ENCODE measurements at regions not wholly inside any gene's neighbourhood (a gene's known extent, or its start where the extent isn't known, plus 50 kb on each side); places are given as distances from the start of the nearest gene placed in this dataset.

- no peak for TF ChIP-seq CTCF (IDR thresholded peaks at IDR 0.05)
- TF ChIP-seq EZH2 (IDR thresholded peaks at IDR 0.05; ENCODE audit: borderline replicate concordance, insufficient read depth, low read depth, low read length, poor library complexity, severe bottlenecking): no peak
- DNase-seq: peak; percentile 8
- H3K9me3 Mint-ChIP-seq (ENCODE audit: insufficient read depth): peaks cover 7% of the 10 kb centered on the region
- H4K20me1 ChIP-seq (ENCODE audit: control insufficient read depth, insufficient read depth, low read length, poor library complexity, severe bottlenecking): no peaks in the 10 kb centered on the region
- no peak overlapping the region for H3K4me3 Mint-ChIP-seq
- ChIA-PET POLR2A (no interaction called here), CTCF (interaction anchor here (0.5 to 0.8 kb wide), 2 partner anchors 26 to 66 kb away, joined by 3 read pairs; no protein-coding TSS in a partner anchor)
- H3K4me1 ChIP-seq (ENCODE audit: control insufficient read depth in 2 of 2, insufficient read depth in 2 of 2, low read length in 2 of 2): peaks cover 4 to 5% of the 10 kb centered on the region in 2 donors
- intact Hi-C loops (cut with micrococcal nuclease): no loop called here
- H3K27ac Mint-ChIP-seq: no peak overlapping the region
- peak overlapping the region; percentile 29 for H2AFZ ChIP-seq (ENCODE audit: insufficient read depth, low read depth, low read length, poor library complexity, severe bottlenecking)
- H3K9ac ChIP-seq (ENCODE audit: low read length): no peak overlapping the region
- no peak overlapping the region for H3K4me3 ChIP-seq (ENCODE audit: control extremely low read depth in 1 of 5, extremely low read depth in 1 of 5, insufficient read depth in 1 of 5, low read depth in 2 of 5, low read length in 4 of 5)
- H3K4me2 ChIP-seq (replicated peaks; ENCODE audit: low read depth, low read length, poor library complexity, severe bottlenecking): no peak overlapping the region
- H3K4me1 Mint-ChIP-seq: peaks cover 14% of the 10 kb centered on the region
- peak; percentile 31 for ATAC-seq (ENCODE audit: low read depth)
- H3K27me3 ChIP-seq (replicated peaks in 1 of 4; ENCODE audit: control extremely low read depth in 1 of 4, control insufficient read depth in 3 of 4, insufficient read depth in 4 of 4, low read length in 3 of 4): no peaks in the 10 kb centered on the region
- H3K27ac ChIP-seq (ENCODE audit: low read length in 2 of 2): no peak overlapping the region
- no peaks in the 10 kb centered on the region for H3K79me2 ChIP-seq (ENCODE audit: control insufficient read depth, insufficient read depth, low read length)
- H3K9me3 ChIP-seq (ENCODE audit: control extremely low read depth in 1 of 3, control insufficient read depth in 2 of 3, insufficient read depth in 1 of 3, low read length in 2 of 3): no peaks in the 10 kb centered on the region
- no peaks in the 10 kb centered on the region for H3K27me3 Mint-ChIP-seq
- 10% methylated on average over 2 of the region's 3 CpGs for WGBS (ENCODE audit: insufficient coverage)
- no peaks in the 10 kb centered on the region for H3K36me3 ChIP-seq (replicated peaks in 1 of 2; ENCODE audit: control extremely low read depth in 1 of 2, control insufficient read depth in 1 of 2, extremely low read depth in 1 of 2, insufficient read depth in 2 of 2, low read length in 1 of 2)
Observed at GRCh38 chr7:118129041-118129795, 54.7 kb upstream of the LSM8 start.

GRCh38 chr7:118132764-118133163 lies 51.2 kb upstream of the LSM8 start:
- H3K4me1 ChIP-seq (ENCODE audit: control insufficient read depth in 2 of 2, insufficient read depth in 2 of 2, low read length in 2 of 2): peaks cover 4 to 5% of the 10 kb centered on the region in 2 donors
- no peak overlapping the region for H3K9ac ChIP-seq (ENCODE audit: low read length)
- H4K20me1 ChIP-seq (ENCODE audit: control insufficient read depth, insufficient read depth, low read length, poor library complexity, severe bottlenecking): no peaks in the 10 kb centered on the region
- Mint-ChIP-seq H3K4me1 (peaks cover 14% of the 10 kb centered on the region), H3K4me3 (no peak overlapping the region), H3K27ac (no peak overlapping the region), H3K9me3 (ENCODE audit: insufficient read depth) (peaks cover 11% of the 10 kb centered on the region), H3K27me3 (no peaks in the 10 kb centered on the region)
- WGBS (ENCODE audit: insufficient coverage): no CpG with 5 or more reads among the region's 2 CpGs
- DNase-seq: no peak
- POLR2A ChIA-PET: no interaction called here
- no peak for ATAC-seq (ENCODE audit: low read depth)
- H3K27ac ChIP-seq (ENCODE audit: low read length in 2 of 2): no peak overlapping the region
- H3K36me3 ChIP-seq (replicated peaks in 1 of 2; ENCODE audit: control extremely low read depth in 1 of 2, control insufficient read depth in 1 of 2, extremely low read depth in 1 of 2, insufficient read depth in 2 of 2, low read length in 1 of 2): no peaks in the 10 kb centered on the region
- no peaks in the 10 kb centered on the region for H3K79me2 ChIP-seq (ENCODE audit: control insufficient read depth, insufficient read depth, low read length)
- H3K9me3 ChIP-seq (ENCODE audit: control extremely low read depth in 1 of 3, control insufficient read depth in 2 of 3, insufficient read depth in 1 of 3, low read length in 2 of 3): peaks cover 0 to 6% (median 0%) of the 10 kb centered on the region in 3 donors
- no peak overlapping the region for H3K4me2 ChIP-seq (replicated peaks; ENCODE audit: low read depth, low read length, poor library complexity, severe bottlenecking)
- H2AFZ ChIP-seq (ENCODE audit: insufficient read depth, low read depth, low read length, poor library complexity, severe bottlenecking): no peak overlapping the region
- CTCF ChIA-PET: no interaction called here
- intact Hi-C loops (cut with micrococcal nuclease): no loop called here
- H3K27me3 ChIP-seq (replicated peaks in 1 of 4; ENCODE audit: control extremely low read depth in 1 of 4, control insufficient read depth in 3 of 4, insufficient read depth in 4 of 4, low read length in 3 of 4): no peaks in the 10 kb centered on the region
- TF ChIP-seq EZH2 (IDR thresholded peaks at IDR 0.05; ENCODE audit: borderline replicate concordance, insufficient read depth, low read depth, low read length, poor library complexity, severe bottlenecking) (no peak), CTCF (IDR thresholded peaks at IDR 0.05) (no peak)
- no peak overlapping the region for H3K4me3 ChIP-seq (ENCODE audit: control extremely low read depth in 1 of 5, extremely low read depth in 1 of 5, insufficient read depth in 1 of 5, low read depth in 2 of 5, low read length in 4 of 5)

Measured in B cell (primary cell).